ENCODE measurements at regions not wholly inside any gene's neighbourhood (a gene's known extent, or its start where the extent isn't known, plus 50 kb on each side); places are given as distances from the start of the nearest gene placed in this dataset.

DNA sequence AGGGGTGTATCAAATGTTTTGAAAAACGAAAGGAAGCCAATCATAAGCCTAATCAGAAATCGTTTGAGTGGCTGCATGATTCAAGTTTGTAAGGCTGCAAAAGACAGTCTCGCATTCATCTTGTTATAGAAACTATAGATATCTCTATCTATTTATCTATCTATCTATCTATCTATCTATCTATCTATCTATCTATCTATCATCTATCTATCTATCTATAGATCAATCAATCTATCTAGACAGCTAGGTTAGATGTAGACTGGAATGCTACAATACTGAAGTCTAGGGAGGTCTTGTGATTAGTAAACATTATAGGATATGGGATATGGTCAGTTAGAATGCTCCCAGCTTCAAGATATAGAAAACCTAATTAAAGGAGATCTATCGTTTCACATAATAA, 52.2 kb upstream of the BTG1 start:
- no peaks in the 10 kb centered on the region for H3K27me3 ChIP-seq (ENCODE audit: insufficient read depth, poor library complexity, severe bottlenecking)
- TF ChIP-seq, protein P1, sequence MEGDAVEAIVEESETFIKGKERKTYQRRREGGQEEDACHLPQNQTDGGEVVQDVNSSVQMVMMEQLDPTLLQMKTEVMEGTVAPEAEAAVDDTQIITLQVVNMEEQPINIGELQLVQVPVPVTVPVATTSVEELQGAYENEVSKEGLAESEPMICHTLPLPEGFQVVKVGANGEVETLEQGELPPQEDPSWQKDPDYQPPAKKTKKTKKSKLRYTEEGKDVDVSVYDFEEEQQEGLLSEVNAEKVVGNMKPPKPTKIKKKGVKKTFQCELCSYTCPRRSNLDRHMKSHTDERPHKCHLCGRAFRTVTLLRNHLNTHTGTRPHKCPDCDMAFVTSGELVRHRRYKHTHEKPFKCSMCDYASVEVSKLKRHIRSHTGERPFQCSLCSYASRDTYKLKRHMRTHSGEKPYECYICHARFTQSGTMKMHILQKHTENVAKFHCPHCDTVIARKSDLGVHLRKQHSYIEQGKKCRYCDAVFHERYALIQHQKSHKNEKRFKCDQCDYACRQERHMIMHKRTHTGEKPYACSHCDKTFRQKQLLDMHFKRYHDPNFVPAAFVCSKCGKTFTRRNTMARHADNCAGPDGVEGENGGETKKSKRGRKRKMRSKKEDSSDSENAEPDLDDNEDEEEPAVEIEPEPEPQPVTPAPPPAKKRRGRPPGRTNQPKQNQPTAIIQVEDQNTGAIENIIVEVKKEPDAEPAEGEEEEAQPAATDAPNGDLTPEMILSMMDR (IDR thresholded peaks at IDR 0.05; ENCODE audit: poor library complexity, severe bottlenecking) = no peak
- H3K9me3 ChIP-seq (ENCODE audit: severe bottlenecking) = no peaks in the 10 kb centered on the region
- H3K27ac ChIP-seq (ENCODE audit: poor library complexity, severe bottlenecking) = no peak overlapping the region
- ATAC-seq (ENCODE audit: low read depth) = no peak
- no peak for DNase-seq (ENCODE audit: low spot score)
- no peaks in the 10 kb centered on the region for H3K36me3 ChIP-seq (ENCODE audit: low read depth)
- no peak overlapping the region for H3K4me3 ChIP-seq (ENCODE audit: severe bottlenecking)
- H3K4me1 ChIP-seq (ENCODE audit: insufficient read depth, poor library complexity, severe bottlenecking) = no peaks in the 10 kb centered on the region

DNA sequence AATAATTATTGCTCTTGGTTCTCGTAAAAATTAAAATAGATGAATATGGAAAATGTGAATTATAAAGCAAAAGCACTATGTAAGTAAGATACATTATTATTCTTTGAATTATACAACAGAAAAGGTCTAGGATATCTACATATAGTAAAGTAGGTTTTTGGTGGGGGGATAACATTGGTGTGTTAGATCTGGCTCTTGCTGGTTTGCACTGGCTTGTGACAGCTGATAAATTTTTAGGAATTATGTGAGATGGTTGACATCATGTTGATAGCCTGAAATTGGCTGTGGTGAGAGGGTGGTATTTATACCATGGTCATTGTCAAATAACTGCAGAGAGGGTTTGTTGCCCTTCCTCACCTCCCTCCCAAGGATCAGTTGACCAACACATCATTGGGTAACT, 50.7 kb upstream of the BTG1 start:
- no peak for DNase-seq (ENCODE audit: low spot score)

More for the DNA sequence above, 50.7 kb upstream of the BTG1 start:
- Histone ChIP-seq H3K4me3 (ENCODE audit: severe bottlenecking) (no peak overlapping the region), H3K4me1 (ENCODE audit: insufficient read depth, poor library complexity, severe bottlenecking) (no peaks in the 10 kb centered on the region), H3K27ac (ENCODE audit: poor library complexity, severe bottlenecking) (no peak overlapping the region), H3K9me3 (ENCODE audit: severe bottlenecking) (no peaks in the 10 kb centered on the region), H3K36me3 (ENCODE audit: low read depth) (no peaks in the 10 kb centered on the region), H3K27me3 (ENCODE audit: insufficient read depth, poor library complexity, severe bottlenecking) (no peaks in the 10 kb centered on the region)
- TF ChIP-seq, protein P1 (IDR thresholded peaks at IDR 0.05; ENCODE audit: poor library complexity, severe bottlenecking) = no peak
- ATAC-seq (ENCODE audit: low read depth) = no peak
